ENCODE measurements at regions not wholly inside any gene's neighbourhood (a gene's known extent, or its start where the extent isn't known, plus 50 kb on each side); places are given as distances from the start of the nearest gene placed in this dataset.

GRCh38 chr4:138838251-138838650, 177.3 kb upstream of the NOCT start:
- no peaks in the 10 kb centered on the region for H3K9me3 ChIP-seq
- no peaks in the 10 kb centered on the region for H3K4me1 ChIP-seq (ENCODE audit: control insufficient read depth in 1 of 2, insufficient read depth in 1 of 2, low read depth in 1 of 2, low read length in 1 of 2)
- no peak overlapping the region for H3K27ac ChIP-seq
- TF ChIP-seq, protein P1, sequence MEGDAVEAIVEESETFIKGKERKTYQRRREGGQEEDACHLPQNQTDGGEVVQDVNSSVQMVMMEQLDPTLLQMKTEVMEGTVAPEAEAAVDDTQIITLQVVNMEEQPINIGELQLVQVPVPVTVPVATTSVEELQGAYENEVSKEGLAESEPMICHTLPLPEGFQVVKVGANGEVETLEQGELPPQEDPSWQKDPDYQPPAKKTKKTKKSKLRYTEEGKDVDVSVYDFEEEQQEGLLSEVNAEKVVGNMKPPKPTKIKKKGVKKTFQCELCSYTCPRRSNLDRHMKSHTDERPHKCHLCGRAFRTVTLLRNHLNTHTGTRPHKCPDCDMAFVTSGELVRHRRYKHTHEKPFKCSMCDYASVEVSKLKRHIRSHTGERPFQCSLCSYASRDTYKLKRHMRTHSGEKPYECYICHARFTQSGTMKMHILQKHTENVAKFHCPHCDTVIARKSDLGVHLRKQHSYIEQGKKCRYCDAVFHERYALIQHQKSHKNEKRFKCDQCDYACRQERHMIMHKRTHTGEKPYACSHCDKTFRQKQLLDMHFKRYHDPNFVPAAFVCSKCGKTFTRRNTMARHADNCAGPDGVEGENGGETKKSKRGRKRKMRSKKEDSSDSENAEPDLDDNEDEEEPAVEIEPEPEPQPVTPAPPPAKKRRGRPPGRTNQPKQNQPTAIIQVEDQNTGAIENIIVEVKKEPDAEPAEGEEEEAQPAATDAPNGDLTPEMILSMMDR (IDR thresholded peaks at IDR 0.05): no peak
- peaks cover 9% of the 10 kb centered on the region for H3K27me3 ChIP-seq
- H3K4me3 ChIP-seq (ENCODE audit: low read depth in 1 of 2, low read length in 1 of 2): no peak overlapping the region
- no peaks in the 10 kb centered on the region for H3K36me3 ChIP-seq

DNA sequence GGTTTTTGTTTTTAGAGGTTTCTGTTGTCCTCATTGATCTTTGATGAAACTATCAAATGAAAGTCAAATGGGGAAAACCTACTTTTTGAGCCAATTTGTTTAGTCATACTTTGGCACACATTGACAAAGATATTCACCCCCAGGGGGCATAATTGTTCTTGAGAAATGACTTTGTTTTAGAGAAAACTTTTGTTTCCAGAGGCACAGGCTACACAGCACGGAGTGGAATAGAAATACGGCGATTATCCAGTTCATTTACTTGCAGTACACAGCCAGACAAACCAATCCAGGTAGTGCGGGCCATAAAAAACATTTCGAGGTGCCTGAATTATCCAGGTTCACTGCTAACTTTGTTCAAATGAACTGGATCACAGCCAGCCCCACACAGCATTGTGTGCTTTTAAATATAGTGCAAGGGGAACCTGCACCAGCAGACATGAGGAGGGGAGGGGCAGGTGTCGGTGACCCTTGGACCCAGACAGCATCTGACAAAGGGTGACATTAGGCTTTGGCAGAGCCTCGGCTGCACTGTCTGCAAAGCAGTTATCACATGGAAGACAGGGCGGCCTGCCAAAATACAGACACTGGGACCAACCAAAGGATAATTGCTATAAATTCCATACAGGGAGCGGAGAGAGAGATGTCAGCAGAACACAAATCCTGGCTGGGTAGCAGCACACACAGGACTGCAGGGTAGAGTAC, 179.6 kb upstream of the NOCT start:
- Histone ChIP-seq H3K9me3 (no peaks in the 10 kb centered on the region), H3K4me3 (ENCODE audit: low read depth in 1 of 2, low read length in 1 of 2) (no peak overlapping the region), H3K27ac (no peak overlapping the region), H3K36me3 (no peaks in the 10 kb centered on the region), H3K27me3 (peaks cover 3% of the 10 kb centered on the region), H3K4me1 (ENCODE audit: control insufficient read depth in 1 of 2, insufficient read depth in 1 of 2, low read depth in 1 of 2, low read length in 1 of 2) (no peaks in the 10 kb centered on the region)
- TF ChIP-seq, protein P1 (IDR thresholded peaks at IDR 0.05): no peak

GRCh38 chr4:138833974-138834373, 181.6 kb upstream of the NOCT start:
- H3K4me1 ChIP-seq (ENCODE audit: control insufficient read depth in 1 of 2, insufficient read depth in 1 of 2, low read depth in 1 of 2, low read length in 1 of 2): no peaks in the 10 kb centered on the region
- no peaks in the 10 kb centered on the region for H3K36me3 ChIP-seq
- no peaks in the 10 kb centered on the region for H3K9me3 ChIP-seq
- no peaks in the 10 kb centered on the region for H3K27me3 ChIP-seq
- no peak overlapping the region for H3K27ac ChIP-seq
- TF ChIP-seq, protein P1 (IDR thresholded peaks at IDR 0.05): no peak
- H3K4me3 ChIP-seq (ENCODE audit: low read depth in 1 of 2, low read length in 1 of 2): no peak overlapping the region

- H3K27ac ChIP-seq: no peak overlapping the region
- no peaks in the 10 kb centered on the region for H3K36me3 ChIP-seq
- H3K4me3 ChIP-seq (ENCODE audit: low read depth in 1 of 2, low read length in 1 of 2): no peak overlapping the region
- H3K27me3 ChIP-seq: no peaks in the 10 kb centered on the region
- H3K4me1 ChIP-seq (ENCODE audit: control insufficient read depth in 1 of 2, insufficient read depth in 1 of 2, low read depth in 1 of 2, low read length in 1 of 2): no peaks in the 10 kb centered on the region
- TF ChIP-seq, protein P1 (IDR thresholded peaks at IDR 0.05): no peak
- H3K9me3 ChIP-seq: no peaks in the 10 kb centered on the region
Measured at GRCh38 chr4:138832563-138832962, 183.0 kb upstream of the NOCT start.

- Histone ChIP-seq H3K9me3 (no peaks in the 10 kb centered on the region), H3K4me1 (ENCODE audit: control insufficient read depth in 1 of 2, insufficient read depth in 1 of 2, low read depth in 1 of 2, low read length in 1 of 2) (no peaks in the 10 kb centered on the region), H3K27ac (no peak overlapping the region), H3K4me3 (ENCODE audit: low read depth in 1 of 2, low read length in 1 of 2) (no peak overlapping the region), H3K36me3 (no peaks in the 10 kb centered on the region), H3K27me3 (no peaks in the 10 kb centered on the region)
- TF ChIP-seq, protein P1 (IDR thresholded peaks at IDR 0.05): no peak
Measured at GRCh38 chr4:138831948-138832347, 183.6 kb upstream of the NOCT start.
